GM23338 (cell line): ENCODE measurements at regions not wholly inside any gene's neighbourhood (a gene's known extent, or its start where the extent isn't known, plus 50 kb on each side); places are given as distances from the start of the nearest gene placed in this dataset.

Experiments used
- ATAC-seq: fragments of 200-7000 bp; cut with Tn5 transposase; 3 replicates; pipeline ENCODE4 v1.9.1; 2020
- DNase-seq: peaks from one replicate; pipeline ENCODE4 v3.0.0-alpha.2; 2015; ENCODE audit warnings: low spot score
- H2AFZ ChIP-seq: fragments of 200-600 bp; sonication (generic); 2 replicates; pipeline ENCODE4 v1.8.0; 2016; ENCODE audit warnings: antibody characterized with exemption, mild to moderate bottlenecking, moderate library complexity
- H3F3A ChIP-seq: fragments of 200-600 bp; sonication (generic); replicated peaks from 2 replicates; pipeline ENCODE4 v1.8.0; 2017; ENCODE audit warnings: antibody characterized with exemption, mixed run types, low read depth
- H3K27ac ChIP-seq: fragments of 200-600 bp; sonication (generic); 2 replicates; pipeline ENCODE4 v1.6.1; 2016; ENCODE audit warnings: low read depth
- H3K27me3 ChIP-seq: fragments of 200-600 bp; sonication (generic); 2 replicates; pipeline ENCODE4 v1.8.0; 2016; ENCODE audit warnings: mild to moderate bottlenecking, mixed run types, moderate library complexity; ENCODE audit not compliant: insufficient read depth
- H3K36me3 ChIP-seq: fragments of 200-600 bp; sonication (generic); 2 replicates; pipeline ENCODE4 v1.8.0; 2016; ENCODE audit warnings: mild to moderate bottlenecking; ENCODE audit not compliant: insufficient read depth
- H3K4me1 ChIP-seq: fragments of 200-600 bp; sonication (generic); 2 replicates; pipeline ENCODE4 v1.8.0; 2016; ENCODE audit warnings: mild to moderate bottlenecking, moderate library complexity; ENCODE audit not compliant: insufficient read depth
- H3K4me2 ChIP-seq: fragments of 200-600 bp; sonication (generic); 2 replicates; pipeline ENCODE4 v1.7.1; 2017; ENCODE audit warnings: mixed run types
- H3K4me3 ChIP-seq: fragments of 200-600 bp; sonication (generic); 2 replicates; pipeline ENCODE4 v1.6.1; 2016; ENCODE audit warnings: mixed run types
- H3K79me2 ChIP-seq: fragments of 200-600 bp; sonication (generic); replicated peaks from 2 replicates; pipeline ENCODE4 v1.8.0; 2017; ENCODE audit warnings: mild to moderate bottlenecking; ENCODE audit not compliant: insufficient read depth
- H3K9me2 ChIP-seq: fragments of 200-600 bp; sonication (generic); 2 replicates; pipeline ENCODE4 v1.8.0; 2017; ENCODE audit not compliant: insufficient read depth
- H4K20me1 ChIP-seq: fragments of 200-600 bp; sonication (generic); replicated peaks from 2 replicates; pipeline ENCODE4 v1.8.0; 2017; ENCODE audit warnings: mild to moderate bottlenecking; ENCODE audit not compliant: insufficient read depth
- H3K27ac Mint-ChIP-seq: 2 replicates; pipeline ENCODE4 v1.8.0; 2020; ENCODE audit warnings: inconsistent platforms, mild to moderate bottlenecking, moderate library complexity, mixed read lengths
- H3K27me3 Mint-ChIP-seq: 3 replicates; pipeline ENCODE4 v1.8.0; 2022; ENCODE audit warnings: low read depth, mild to moderate bottlenecking, moderate library complexity, mixed read lengths, inconsistent platforms; ENCODE audit not compliant: insufficient read depth, poor library complexity
- H3K36me3 Mint-ChIP-seq: 3 replicates; pipeline ENCODE4 v1.8.0; 2021; ENCODE audit warnings: low read depth, mild to moderate bottlenecking, inconsistent platforms, moderate library complexity, mixed read lengths
- H3K4me1 Mint-ChIP-seq: 3 replicates; pipeline ENCODE4 v1.8.0; 2020; ENCODE audit warnings: mild to moderate bottlenecking, inconsistent platforms, mixed read lengths
- H3K4me3 Mint-ChIP-seq: 3 replicates; pipeline ENCODE4 v1.8.0; 2021; ENCODE audit warnings: moderate library complexity, mild to moderate bottlenecking, inconsistent platforms, mixed read lengths
- H3K9me3 Mint-ChIP-seq: 3 replicates; pipeline ENCODE4 v1.8.0; 2020; ENCODE audit warnings: moderate library complexity, mild to moderate bottlenecking, inconsistent platforms, mixed read lengths
- CTCF ChIP-seq, 2 experiments: fragments of 200-600 bp in 1 of 2; sonication (generic) in 1 of 2; conservative IDR thresholded peaks; 2 replicates each; pipeline versions ENCODE4 v1.5.1 to v1.6.1; 2016 to 2017; ENCODE audit warnings: antibody characterized with exemption in 2 of 2, low read depth in 2 of 2, mild to moderate bottlenecking in 2 of 2, moderate library complexity in 1 of 2
- EZH2 ChIP-seq: fragments of 200-600 bp; sonication (generic); IDR thresholded peaks from one replicate; pipeline ENCODE4 v1.8.0; 2017; ENCODE audit warnings: antibody characterized with exemption, mild to moderate bottlenecking, low read depth; ENCODE audit not compliant: unreplicated experiment
- POLR2AphosphoS5 ChIP-seq: IDR thresholded peaks from 2 replicates; pipeline ENCODE4 v1.6.1; 2016; ENCODE audit warnings: antibody characterized with exemption, low read depth
- REST ChIP-seq: IDR thresholded peaks from one replicate; pipeline ENCODE4 v1.6.1; 2018; ENCODE audit warnings: antibody characterized with exemption; ENCODE audit not compliant: unreplicated experiment
- ZNF462 ChIP-seq: fragments of 250-450 bp; sonication (Bioruptor Pico); IDR thresholded peaks from 2 replicates; pipeline ENCODE4 v1.5.0; 2020; ENCODE audit warnings: mild to moderate bottlenecking, moderate library complexity

- TF ChIP-seq ZNF462 (CRISPR knock-in tag) (no peak), REST (no peak), EZH2 (no peak)
Observed at GRCh38 chr5:44932922-44933585, 124.3 kb downstream of the MRPS30 start (continued).

- no peak overlapping the region for H3K4me3 Mint-ChIP-seq
- no peak for ATAC-seq
- no peaks in the 10 kb centered on the region; the same call in 1 of the 2 replicates for H3K9me2 ChIP-seq
- no peak overlapping the region for H3K4me2 ChIP-seq
- H3K27me3 ChIP-seq, result no peaks in the 10 kb centered on the region
- H3F3A ChIP-seq, result no peaks in the 10 kb centered on the region
- H4K20me1 ChIP-seq, result no peaks in the 10 kb centered on the region
- no peak overlapping the region for H3K27ac Mint-ChIP-seq
- no peak for DNase-seq
- H3K79me2 ChIP-seq, result no peaks in the 10 kb centered on the region
- H3K4me1 Mint-ChIP-seq, result no peaks in the 10 kb centered on the region
- H3K36me3 Mint-ChIP-seq, result no peaks in the 10 kb centered on the region; the same call in 2 of the 3 replicates
- no peak overlapping the region for H3K27ac ChIP-seq
- no peak overlapping the region for H2AFZ ChIP-seq
- no peaks in the 10 kb centered on the region for H3K36me3 ChIP-seq
- H3K9me3 Mint-ChIP-seq, result no peaks in the 10 kb centered on the region
- no peaks in the 10 kb centered on the region for H3K4me1 ChIP-seq
- no peak overlapping the region for H3K4me3 ChIP-seq
- H3K27me3 Mint-ChIP-seq, result no peaks in the 10 kb centered on the region
- TF ChIP-seq POLR2AphosphoS5 (no peak), CTCF (conservative IDR thresholded peaks at IDR 0.05; ENCODE audit: low read depth in 2 of 2) (no peak)
Observed at GRCh38 chr5:44933686-44934085, 124.9 kb downstream of the MRPS30 start.
